Neural cell (in vitro differentiated cells): ENCODE measurements at regions not wholly inside any gene's neighbourhood (a gene's known extent, or its start where the extent isn't known, plus 50 kb on each side); places are given as distances from the start of the nearest gene placed in this dataset.

Source experiments
- H2AFZ ChIP-seq: fragments of 200-600, 300-800 bp; sonication (generic), shearing (Covaris generic); 2 replicates; pipeline ENCODE4 v1.6.0; 2014; ENCODE audit warnings: low read depth, mild to moderate bottlenecking, antibody characterized with exemption, low read length, moderate library complexity
- H3F3A ChIP-seq: fragments of 200-600 bp; shearing (Covaris generic); 2 replicates; pipeline ENCODE4 v1.6.1; 2016; ENCODE audit warnings: mild to moderate bottlenecking, moderate library complexity, mixed read lengths, antibody characterized with exemption, low read length; ENCODE audit not compliant: insufficient read depth, poor library complexity, severe bottlenecking
- H3K27ac ChIP-seq: fragments of 200-600, 300-800 bp; sonication (generic), shearing (Covaris generic); 2 replicates; pipeline ENCODE4 v1.5.1; 2014; ENCODE audit warnings: mild to moderate bottlenecking, low read length, moderate library complexity
- H3K27me3 ChIP-seq: fragments of 300-800, 200-600 bp; sonication (generic), shearing (Covaris generic); 2 replicates; pipeline ENCODE4 v1.6.0; 2014; ENCODE audit warnings: mild to moderate bottlenecking, low read depth, low read length, moderate library complexity; ENCODE audit not compliant: insufficient read depth
- H3K36me3 ChIP-seq: fragments of 300-800, 200-600 bp; sonication (generic), shearing (Covaris generic); 2 replicates; pipeline ENCODE4 v1.5.1; 2014; ENCODE audit warnings: mild to moderate bottlenecking, antibody characterized with exemption, low read length, moderate library complexity; ENCODE audit not compliant: insufficient read depth
- H3K4me2 ChIP-seq: fragments of 300-800, 200-600 bp; sonication (generic), shearing (Covaris generic); 2 replicates; pipeline ENCODE4 v1.6.0; 2014; ENCODE audit warnings: mild to moderate bottlenecking, low read length
- H3K4me3 ChIP-seq: fragments of 300-800, 200-600 bp; sonication (generic), shearing (Covaris generic); 2 replicates; pipeline ENCODE4 v1.5.1; 2014; ENCODE audit warnings: mild to moderate bottlenecking, low read length, moderate library complexity
- H3K79me2 ChIP-seq: fragments of 200-600 bp; shearing (Covaris generic); replicated peaks from 2 replicates; pipeline ENCODE4 v1.6.0; 2014; ENCODE audit warnings: mild to moderate bottlenecking, low read length, moderate library complexity; ENCODE audit not compliant: insufficient read depth
- H3K9ac ChIP-seq: fragments of 300-800, 200-600 bp; sonication (generic), shearing (Covaris generic); 2 replicates; pipeline ENCODE4 v1.6.1; 2016; ENCODE audit warnings: mild to moderate bottlenecking, low read length, mixed read lengths
- H3K9me2 ChIP-seq: fragments of 200-600 bp; shearing (Covaris generic); 2 replicates; pipeline ENCODE4 v1.6.1; 2016; ENCODE audit warnings: mild to moderate bottlenecking, low read length, mixed read lengths; ENCODE audit not compliant: insufficient read depth
- H3K9me3 ChIP-seq: fragments of 200-600, 300-800 bp; sonication (generic), shearing (Covaris generic); 2 replicates; pipeline ENCODE4 v1.6.1; 2016; ENCODE audit warnings: mild to moderate bottlenecking, mixed run types, low read length, moderate library complexity, mixed read lengths
- H4K20me1 ChIP-seq: fragments of 200-600 bp; shearing (Covaris generic); 2 replicates; pipeline ENCODE4 v1.6.1; 2016; ENCODE audit warnings: mild to moderate bottlenecking, mixed run types; ENCODE audit not compliant: insufficient read depth
- EP300 ChIP-seq: fragments of 450-650 bp; conservative IDR thresholded peaks from 2 replicates; pipeline ENCODE4 v1.6.1; 2014; ENCODE audit warnings: antibody characterized with exemption, mild to moderate bottlenecking, moderate library complexity; ENCODE audit not compliant: poor library complexity, severe bottlenecking
- EZH2 ChIP-seq: fragments of 200-600, 300-800 bp; shearing (Covaris generic), sonication (generic); IDR thresholded peaks from 2 replicates; pipeline ENCODE4 v1.6.1; 2014; ENCODE audit warnings: antibody characterized with exemption, low read length, borderline replicate concordance, mild to moderate bottlenecking; ENCODE audit not compliant: insufficient read depth, poor library complexity, severe bottlenecking
- MXI1 ChIP-seq: fragments of 450-650 bp; conservative IDR thresholded peaks from 2 replicates; pipeline ENCODE4 v1.6.1; 2014; ENCODE audit warnings: antibody characterized with exemption, mild to moderate bottlenecking; ENCODE audit not compliant: poor library complexity, severe bottlenecking
- POLR2AphosphoS5 ChIP-seq: IDR thresholded peaks from 2 replicates; pipeline ENCODE4 v1.6.1; 2012
- RAD21 ChIP-seq: fragments of 450-650 bp; conservative IDR thresholded peaks from 2 replicates; pipeline ENCODE4 v1.6.1; 2014; ENCODE audit warnings: antibody characterized with exemption, mild to moderate bottlenecking, moderate library complexity
- SMC3 ChIP-seq: fragments of 450-650 bp; conservative IDR thresholded peaks from 2 replicates; pipeline ENCODE4 v1.6.1; 2014; ENCODE audit warnings: antibody characterized with exemption, mild to moderate bottlenecking, moderate library complexity; ENCODE audit not compliant: poor library complexity
- TAF1 ChIP-seq: IDR thresholded peaks from 2 replicates; pipeline ENCODE4 v1.6.1; 2012; ENCODE audit warnings: low read depth
- TF ChIP-seq, protein P1 (sequence below): IDR thresholded peaks from 2 replicates; pipeline ENCODE4 v1.6.1; 2012; ENCODE audit warnings: borderline replicate concordance
- TF ChIP-seq, protein P2 (sequence below): fragments of 450-650 bp; IDR thresholded peaks from 2 replicates; pipeline ENCODE4 v1.5.1; 2014; ENCODE audit warnings: antibody characterized with exemption, mild to moderate bottlenecking, moderate library complexity; ENCODE audit not compliant: poor library complexity, severe bottlenecking

- Histone ChIP-seq H2AFZ (no peak overlapping the region), H3K4me3 (no peak overlapping the region), H3K4me2 (no peak overlapping the region), H3K27me3 (no peaks in the 10 kb centered on the region), H3K27ac (peak overlapping the region; percentile 29), H3K9ac (no peak overlapping the region), H4K20me1 (no peaks in the 10 kb centered on the region), H3K36me3 (no peaks in the 10 kb centered on the region), H3F3A (no peaks in the 10 kb centered on the region), H3K9me3 (no peaks in the 10 kb centered on the region), H3K79me2 (no peaks in the 10 kb centered on the region), H3K9me2 (no peaks in the 10 kb centered on the region)
- no peak for TF ChIP-seq SMC3
- no peak for TF ChIP-seq TAF1
- TF ChIP-seq MXI1, result no peak
- no peak for TF ChIP-seq RAD21
- TF ChIP-seq EZH2, result no peak
- peak; percentile 100 for TF ChIP-seq EP300
- TF ChIP-seq, protein P1, sequence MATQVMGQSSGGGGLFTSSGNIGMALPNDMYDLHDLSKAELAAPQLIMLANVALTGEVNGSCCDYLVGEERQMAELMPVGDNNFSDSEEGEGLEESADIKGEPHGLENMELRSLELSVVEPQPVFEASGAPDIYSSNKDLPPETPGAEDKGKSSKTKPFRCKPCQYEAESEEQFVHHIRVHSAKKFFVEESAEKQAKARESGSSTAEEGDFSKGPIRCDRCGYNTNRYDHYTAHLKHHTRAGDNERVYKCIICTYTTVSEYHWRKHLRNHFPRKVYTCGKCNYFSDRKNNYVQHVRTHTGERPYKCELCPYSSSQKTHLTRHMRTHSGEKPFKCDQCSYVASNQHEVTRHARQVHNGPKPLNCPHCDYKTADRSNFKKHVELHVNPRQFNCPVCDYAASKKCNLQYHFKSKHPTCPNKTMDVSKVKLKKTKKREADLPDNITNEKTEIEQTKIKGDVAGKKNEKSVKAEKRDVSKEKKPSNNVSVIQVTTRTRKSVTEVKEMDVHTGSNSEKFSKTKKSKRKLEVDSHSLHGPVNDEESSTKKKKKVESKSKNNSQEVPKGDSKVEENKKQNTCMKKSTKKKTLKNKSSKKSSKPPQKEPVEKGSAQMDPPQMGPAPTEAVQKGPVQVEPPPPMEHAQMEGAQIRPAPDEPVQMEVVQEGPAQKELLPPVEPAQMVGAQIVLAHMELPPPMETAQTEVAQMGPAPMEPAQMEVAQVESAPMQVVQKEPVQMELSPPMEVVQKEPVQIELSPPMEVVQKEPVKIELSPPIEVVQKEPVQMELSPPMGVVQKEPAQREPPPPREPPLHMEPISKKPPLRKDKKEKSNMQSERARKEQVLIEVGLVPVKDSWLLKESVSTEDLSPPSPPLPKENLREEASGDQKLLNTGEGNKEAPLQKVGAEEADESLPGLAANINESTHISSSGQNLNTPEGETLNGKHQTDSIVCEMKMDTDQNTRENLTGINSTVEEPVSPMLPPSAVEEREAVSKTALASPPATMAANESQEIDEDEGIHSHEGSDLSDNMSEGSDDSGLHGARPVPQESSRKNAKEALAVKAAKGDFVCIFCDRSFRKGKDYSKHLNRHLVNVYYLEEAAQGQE, result no peak
- TF ChIP-seq, protein P2, sequence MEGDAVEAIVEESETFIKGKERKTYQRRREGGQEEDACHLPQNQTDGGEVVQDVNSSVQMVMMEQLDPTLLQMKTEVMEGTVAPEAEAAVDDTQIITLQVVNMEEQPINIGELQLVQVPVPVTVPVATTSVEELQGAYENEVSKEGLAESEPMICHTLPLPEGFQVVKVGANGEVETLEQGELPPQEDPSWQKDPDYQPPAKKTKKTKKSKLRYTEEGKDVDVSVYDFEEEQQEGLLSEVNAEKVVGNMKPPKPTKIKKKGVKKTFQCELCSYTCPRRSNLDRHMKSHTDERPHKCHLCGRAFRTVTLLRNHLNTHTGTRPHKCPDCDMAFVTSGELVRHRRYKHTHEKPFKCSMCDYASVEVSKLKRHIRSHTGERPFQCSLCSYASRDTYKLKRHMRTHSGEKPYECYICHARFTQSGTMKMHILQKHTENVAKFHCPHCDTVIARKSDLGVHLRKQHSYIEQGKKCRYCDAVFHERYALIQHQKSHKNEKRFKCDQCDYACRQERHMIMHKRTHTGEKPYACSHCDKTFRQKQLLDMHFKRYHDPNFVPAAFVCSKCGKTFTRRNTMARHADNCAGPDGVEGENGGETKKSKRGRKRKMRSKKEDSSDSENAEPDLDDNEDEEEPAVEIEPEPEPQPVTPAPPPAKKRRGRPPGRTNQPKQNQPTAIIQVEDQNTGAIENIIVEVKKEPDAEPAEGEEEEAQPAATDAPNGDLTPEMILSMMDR, result no peak
- TF ChIP-seq POLR2AphosphoS5, result peak; percentile 100
Measured at GRCh38 chr11:98110030-98110429, 910.7 kb upstream of the CNTN5 start.

DNA sequence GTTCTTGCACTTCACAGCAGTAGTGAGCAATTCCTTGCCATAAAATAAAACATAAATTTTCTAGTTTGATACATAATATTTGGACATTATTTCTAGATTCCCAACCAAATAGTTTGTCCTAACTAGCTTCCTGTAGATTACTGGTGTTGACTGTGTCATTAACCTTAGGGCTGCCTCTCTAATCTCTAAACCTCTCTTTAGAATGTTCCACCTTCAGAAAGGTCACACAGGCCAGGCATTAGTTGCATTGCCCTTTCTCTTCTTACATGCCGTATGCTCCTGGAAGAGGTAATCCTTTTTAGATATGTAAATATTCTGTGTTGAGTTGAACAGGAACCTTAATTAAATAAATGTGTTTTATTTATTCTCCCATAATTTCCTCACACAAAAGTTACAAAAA, 904.9 kb upstream of the CNTN5 start:
- no peaks in the 10 kb centered on the region for H3K27me3 ChIP-seq
- H3K9me2 ChIP-seq, result no peaks in the 10 kb centered on the region
- no peak overlapping the region for H2AFZ ChIP-seq

DNA sequence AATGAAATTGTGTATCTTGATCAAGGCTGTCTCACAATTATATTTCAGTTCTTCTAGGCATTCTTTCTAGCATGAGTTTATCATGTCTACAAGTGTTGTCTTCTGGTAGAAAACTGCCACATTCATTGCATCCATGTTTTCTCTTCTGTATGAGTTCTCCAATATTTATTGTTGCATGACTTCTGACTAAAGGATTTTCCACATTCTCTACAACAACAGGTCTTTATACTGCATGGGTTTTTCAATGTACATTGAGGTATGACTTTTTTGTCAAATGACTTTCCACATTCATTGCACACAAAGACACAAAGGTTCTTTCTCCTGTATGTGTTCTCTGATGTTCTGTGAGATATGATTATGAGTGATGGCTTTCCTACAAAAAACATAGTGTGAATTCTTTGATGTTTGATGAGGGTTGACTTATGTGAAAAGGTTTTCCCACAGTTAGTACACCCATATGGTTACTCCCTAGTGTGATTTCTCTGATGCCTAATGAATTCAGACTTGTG, 890.6 kb upstream of the CNTN5 start:
- H3K36me3 ChIP-seq, result no peaks in the 10 kb centered on the region
- TF ChIP-seq POLR2AphosphoS5, result no peak
- no peak for TF ChIP-seq MXI1
- TF ChIP-seq EP300, result no peak
- TF ChIP-seq RAD21, result no peak
- TF ChIP-seq EZH2, result no peak
- no peak for TF ChIP-seq TAF1
- TF ChIP-seq, protein P1, result no peak
- TF ChIP-seq, protein P2, result no peak
- no peak for TF ChIP-seq SMC3
- H3F3A ChIP-seq, result no peaks in the 10 kb centered on the region
- no peaks in the 10 kb centered on the region for H3K79me2 ChIP-seq
- no peak overlapping the region for H3K9ac ChIP-seq
- H4K20me1 ChIP-seq, result no peaks in the 10 kb centered on the region
- no peaks in the 10 kb centered on the region for H3K9me3 ChIP-seq
- no peak overlapping the region for H3K4me3 ChIP-seq
- no peak overlapping the region for H3K27ac ChIP-seq
- H2AFZ ChIP-seq, result no peak overlapping the region
- no peaks in the 10 kb centered on the region for H3K9me2 ChIP-seq
- H3K27me3 ChIP-seq, result no peaks in the 10 kb centered on the region
- no peak overlapping the region for H3K4me2 ChIP-seq

More for the DNA sequence above, 904.9 kb upstream of the CNTN5 start:
- H3K4me2 ChIP-seq, result no peak overlapping the region
- no peak overlapping the region for H3K9ac ChIP-seq
- no peaks in the 10 kb centered on the region for H4K20me1 ChIP-seq
- no peak overlapping the region for H3K27ac ChIP-seq
- H3K36me3 ChIP-seq, result no peaks in the 10 kb centered on the region
- TF ChIP-seq TAF1 (no peak), RAD21 (no peak)
- no peaks in the 10 kb centered on the region for H3F3A ChIP-seq
- no peaks in the 10 kb centered on the region for H3K79me2 ChIP-seq
- H3K4me3 ChIP-seq, result no peak overlapping the region
- H3K9me3 ChIP-seq, result no peaks in the 10 kb centered on the region
